ENCODE measurements at regions not wholly inside any gene's neighbourhood (a gene's known extent, or its start where the extent isn't known, plus 50 kb on each side); places are given as distances from the start of the nearest gene placed in this dataset.

DNA sequence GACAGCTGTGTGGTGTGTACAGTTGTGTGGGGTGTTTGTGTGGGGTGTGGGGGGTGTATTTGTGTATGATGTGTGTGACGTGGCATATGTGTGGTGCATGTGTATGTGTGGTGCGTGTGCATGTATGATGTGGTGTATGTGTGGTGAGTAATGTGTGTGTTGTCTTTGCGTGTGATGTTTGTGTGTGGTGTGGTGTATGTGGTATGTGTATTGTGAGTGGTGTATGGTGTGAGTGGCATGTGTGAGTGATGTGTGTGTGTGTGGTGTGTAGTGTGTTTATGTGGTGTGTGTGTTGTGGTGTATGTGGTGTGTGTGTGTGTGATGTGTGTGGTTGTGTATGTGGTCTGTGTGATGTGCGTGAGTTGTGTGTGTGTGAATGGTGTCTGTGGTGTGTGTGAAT, 191.1 kb downstream of the MELK start:
- DNase-seq (ENCODE audit: low read depth): no peak

DNA sequence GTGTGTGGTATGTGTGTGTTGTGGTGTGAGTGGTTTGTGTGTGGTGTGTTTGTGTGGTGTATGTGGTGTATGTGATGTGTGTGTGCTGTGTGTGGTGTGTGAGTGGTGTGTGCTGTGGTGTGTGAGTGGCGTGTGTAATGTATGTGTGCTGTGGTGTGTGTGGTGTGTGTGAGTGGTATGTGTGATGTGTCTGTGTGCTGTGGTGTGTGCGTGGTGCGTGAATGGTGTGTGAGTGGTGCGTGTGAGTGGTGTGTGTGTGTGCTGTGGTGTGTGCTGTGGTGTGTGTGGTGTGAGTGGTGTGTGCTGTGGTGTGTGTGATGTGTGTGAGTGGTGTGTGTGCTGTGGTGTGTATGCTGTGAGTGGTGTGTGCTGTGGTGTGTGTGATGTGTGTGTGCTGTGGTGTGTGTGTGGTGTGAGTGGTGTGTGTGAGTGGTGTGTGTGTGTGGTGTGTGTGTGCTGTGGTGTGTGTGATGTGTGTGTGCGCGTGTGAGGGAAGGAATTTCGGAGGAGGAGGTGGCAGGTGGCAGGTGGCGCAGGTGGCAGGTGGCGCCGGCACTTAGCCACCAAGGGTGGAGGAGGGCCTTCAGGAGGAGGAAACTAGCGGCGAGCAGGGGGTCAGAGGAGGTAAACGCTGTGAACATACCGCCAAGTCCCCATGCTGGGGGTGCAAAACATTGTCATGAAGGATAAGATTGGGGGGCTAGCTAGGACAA, 191.8 kb downstream of the MELK start:
- no peak for DNase-seq (ENCODE audit: low read depth)

- no peak for DNase-seq (ENCODE audit: low read depth)
Measured at GRCh38 chr9:36765077-36765390, 192.3 kb downstream of the MELK start.

DNA sequence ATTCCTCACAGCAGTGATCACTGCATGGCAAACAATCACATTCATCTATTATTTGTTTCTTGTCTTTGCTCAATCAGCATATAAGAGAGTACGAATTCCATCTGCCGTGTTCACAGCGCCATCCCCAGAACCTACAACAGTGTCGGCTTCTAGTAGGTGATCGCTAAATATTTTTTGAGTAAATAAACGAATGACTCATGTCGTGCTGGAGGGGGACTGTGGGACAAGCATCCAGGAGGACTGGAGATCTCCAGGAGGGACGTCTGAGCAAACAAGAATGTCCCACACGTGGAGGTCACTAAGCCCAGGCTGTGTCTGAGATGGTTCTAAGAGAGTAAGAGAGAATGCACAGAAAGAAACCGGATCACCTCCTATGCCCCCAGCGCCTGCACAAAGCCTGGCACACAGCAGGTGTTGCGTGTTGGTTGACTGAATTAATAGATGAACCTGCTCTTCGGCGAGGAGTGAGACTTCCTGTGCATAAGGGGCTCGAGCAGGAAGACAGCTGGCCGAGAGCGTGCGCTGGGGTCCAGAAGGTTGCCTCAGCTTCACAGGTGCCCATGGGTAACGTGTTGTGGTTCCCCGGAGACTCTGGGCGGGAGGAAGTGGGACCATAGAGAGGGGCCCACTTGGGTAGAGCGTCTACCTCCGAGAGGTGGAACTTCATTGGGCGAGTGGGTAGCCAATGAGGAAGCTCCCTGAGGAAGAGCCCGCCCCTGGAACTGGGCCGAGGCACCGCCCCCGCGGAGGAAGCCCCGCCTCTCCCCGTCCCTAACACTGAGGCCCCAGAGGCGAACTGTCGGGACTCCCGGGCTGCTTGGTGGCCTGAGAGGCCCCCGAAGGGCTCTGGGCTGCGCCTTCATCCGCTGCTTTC, 193.0 kb downstream of the MELK start:
- DNase-seq (ENCODE audit: low read depth): peak; percentile 14

DNA sequence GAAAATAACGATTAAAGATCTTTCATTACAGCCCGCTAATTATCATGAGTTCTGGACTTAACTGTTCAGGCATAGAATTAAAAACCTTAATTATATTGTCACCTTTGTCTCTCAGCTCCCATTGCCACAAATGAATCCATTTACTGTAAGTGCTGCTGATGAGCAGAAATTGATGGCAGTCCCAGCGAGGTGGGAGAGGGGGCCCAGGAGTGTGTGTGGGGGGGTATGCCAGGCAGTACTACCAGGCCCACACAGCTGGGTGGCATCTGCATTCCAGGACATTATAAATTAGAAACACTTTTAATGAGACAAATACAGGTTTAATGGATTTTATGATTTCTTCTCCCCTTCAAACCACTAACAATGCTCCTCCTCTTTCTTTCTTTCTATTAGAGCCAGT, 196.0 kb downstream of the MELK start:
- no peak for DNase-seq (ENCODE audit: low read depth)

- no peak for DNase-seq (ENCODE audit: low read depth)
Measured at GRCh38 chr9:36770025-36770424, 197.3 kb downstream of the MELK start.

DNA sequence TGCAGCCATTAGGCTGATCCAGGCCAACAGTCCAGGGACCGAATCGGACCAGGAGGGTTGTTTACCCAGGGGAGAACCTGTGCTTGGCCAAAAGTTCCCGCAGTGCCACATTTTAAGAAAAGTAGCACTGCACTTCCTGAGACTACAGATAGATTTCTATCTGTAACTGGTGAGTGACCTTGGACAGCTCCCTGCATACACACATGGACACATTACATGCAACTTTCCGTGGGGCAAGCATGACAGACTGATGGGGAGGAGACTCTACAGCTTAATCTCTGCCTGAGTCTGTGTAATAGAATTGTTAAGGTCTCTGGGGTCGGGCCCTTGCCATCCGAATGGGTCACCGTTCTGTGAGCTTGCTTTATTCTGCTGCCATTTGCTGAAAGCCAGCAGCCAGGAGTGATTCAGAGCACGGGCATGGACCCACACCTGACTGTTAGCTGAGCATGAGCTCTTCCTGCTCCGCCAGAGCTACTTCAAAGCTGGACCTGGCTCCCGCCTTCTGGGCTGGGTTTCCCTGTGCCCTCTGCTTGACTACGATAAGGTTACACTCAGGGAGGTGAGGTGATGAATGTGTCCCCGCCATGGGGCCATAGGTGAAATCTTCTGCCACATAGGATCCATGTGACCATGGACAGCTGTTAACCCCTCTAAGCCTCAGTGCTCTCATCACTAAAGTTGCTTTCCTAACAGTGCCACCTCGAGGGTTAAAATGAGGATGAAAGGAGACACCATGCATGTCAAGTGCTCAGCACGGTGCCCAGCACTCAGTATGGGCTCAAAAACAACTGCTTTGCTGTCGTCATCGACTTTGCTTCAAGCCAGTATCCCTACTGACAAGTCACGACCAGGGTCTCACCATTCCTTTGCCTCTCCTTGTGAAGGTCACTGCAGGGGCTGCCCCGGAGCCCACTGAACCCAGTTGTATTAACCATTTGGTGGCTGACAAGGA, 200.0 kb downstream of the MELK start:
- peak; percentile 46 for DNase-seq (ENCODE audit: low read depth)

DNA sequence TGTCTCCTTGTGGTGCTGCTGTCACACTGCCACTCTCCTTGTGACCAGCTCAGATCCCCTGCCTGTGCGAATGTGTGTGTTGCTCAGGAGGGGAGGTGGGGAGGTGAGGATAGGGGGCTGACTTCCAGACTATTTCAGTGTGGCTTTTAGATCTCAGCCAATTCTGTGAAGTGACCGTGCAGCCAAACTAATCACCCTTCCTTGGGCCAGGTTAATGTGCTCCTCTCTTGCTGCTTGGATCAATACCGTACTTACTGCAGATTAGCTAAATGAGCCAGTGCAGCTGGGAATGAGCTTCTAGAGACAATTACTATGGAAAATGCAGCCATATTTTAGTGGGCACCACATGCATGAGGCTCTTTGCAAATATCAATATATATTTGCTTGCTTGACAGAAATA, 206.0 kb downstream of the MELK start:
- no peak for DNase-seq (ENCODE audit: low read depth)

GRCh38 chr9:36779582-36779981, 206.9 kb downstream of the MELK start:
- DNase-seq (ENCODE audit: low read depth): no peak

- DNase-seq (ENCODE audit: low read depth): no peak
Measured at GRCh38 chr9:36780186-36780585, 207.5 kb downstream of the MELK start.

DNA sequence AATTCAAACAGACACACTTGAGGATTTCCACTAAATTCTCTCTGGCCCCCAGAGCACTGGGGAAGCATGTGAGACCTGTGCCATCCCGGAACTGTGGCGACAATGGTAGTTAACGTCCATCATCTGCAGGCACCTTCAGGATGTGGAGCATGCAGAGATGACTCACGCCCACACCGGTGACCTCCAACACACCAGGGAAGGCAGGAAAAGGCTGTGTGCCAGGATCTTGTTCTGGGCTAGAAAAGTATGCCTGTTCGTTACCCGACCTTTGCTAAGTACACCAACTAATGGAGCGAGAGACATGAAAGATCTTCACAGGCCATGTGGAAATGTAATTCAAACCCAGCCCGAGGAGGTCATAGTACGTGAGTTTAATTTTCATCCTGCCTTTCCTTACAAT, 208.8 kb downstream of the MELK start:
- DNase-seq (ENCODE audit: low read depth): peak; percentile 74

Data from renal cortical epithelial cell (primary cell).